ENCODE measurements at regions not wholly inside any gene's neighbourhood (a gene's known extent, or its start where the extent isn't known, plus 50 kb on each side); places are given as distances from the start of the nearest gene placed in this dataset.

GRCh38 chr1:193367863-193368262 lies 181.4 kb upstream of the B3GALT2 start:
- Histone ChIP-seq H3K4me1 (ENCODE audit: insufficient read depth, low read length) (no peaks in the 10 kb centered on the region), H3K9ac (ENCODE audit: low read length) (no peak overlapping the region), H3K4me3 (ENCODE audit: low read depth in 1 of 2, low read length in 2 of 2) (no peak overlapping the region), H3K27ac (ENCODE audit: low read depth, low read length) (no peak overlapping the region), H3K9me3 (ENCODE audit: low read length) (no peaks in the 10 kb centered on the region), H3K27me3 (ENCODE audit: control insufficient read depth in 1 of 2, insufficient read depth in 2 of 2, low read length in 2 of 2) (no peaks in the 10 kb centered on the region), H3K36me3 (ENCODE audit: insufficient read depth, low read length) (no peaks in the 10 kb centered on the region)

- H3K36me3 ChIP-seq (ENCODE audit: insufficient read depth, low read length), result no peaks in the 10 kb centered on the region
- H3K27me3 ChIP-seq (ENCODE audit: control insufficient read depth in 1 of 2, insufficient read depth in 2 of 2, low read length in 2 of 2), result no peaks in the 10 kb centered on the region
- H3K9me3 ChIP-seq (ENCODE audit: low read length), result no peaks in the 10 kb centered on the region
- no peak overlapping the region for H3K27ac ChIP-seq (ENCODE audit: low read depth, low read length)
- no peak overlapping the region for H3K9ac ChIP-seq (ENCODE audit: low read length)
- H3K4me1 ChIP-seq (ENCODE audit: insufficient read depth, low read length), result no peaks in the 10 kb centered on the region
- H3K4me3 ChIP-seq (ENCODE audit: low read depth in 1 of 2, low read length in 2 of 2), result no peak overlapping the region
Observed at GRCh38 chr1:193366764-193367507, 180.5 kb upstream of the B3GALT2 start.

- Histone ChIP-seq H3K9ac (ENCODE audit: low read length) (no peak overlapping the region), H3K9me3 (ENCODE audit: low read length) (no peaks in the 10 kb centered on the region), H3K4me3 (ENCODE audit: low read depth in 1 of 2, low read length in 2 of 2) (no peak overlapping the region), H3K27ac (ENCODE audit: low read depth, low read length) (no peak overlapping the region), H3K4me1 (ENCODE audit: insufficient read depth, low read length) (no peaks in the 10 kb centered on the region), H3K27me3 (ENCODE audit: control insufficient read depth in 1 of 2, insufficient read depth in 2 of 2, low read length in 2 of 2) (no peaks in the 10 kb centered on the region), H3K36me3 (ENCODE audit: insufficient read depth, low read length) (no peaks in the 10 kb centered on the region)
Observed at GRCh38 chr1:193365966-193366365, 179.6 kb upstream of the B3GALT2 start.

GRCh38 chr1:193359631-193360030 lies 173.2 kb upstream of the B3GALT2 start:
- Histone ChIP-seq H3K9ac (ENCODE audit: low read length) (no peak overlapping the region), H3K4me1 (ENCODE audit: insufficient read depth, low read length) (no peaks in the 10 kb centered on the region), H3K36me3 (ENCODE audit: insufficient read depth, low read length) (no peaks in the 10 kb centered on the region), H3K4me3 (ENCODE audit: low read depth in 1 of 2, low read length in 2 of 2) (no peak overlapping the region), H3K27me3 (ENCODE audit: control insufficient read depth in 1 of 2, insufficient read depth in 2 of 2, low read length in 2 of 2) (no peaks in the 10 kb centered on the region), H3K27ac (ENCODE audit: low read depth, low read length) (no peak overlapping the region), H3K9me3 (ENCODE audit: low read length) (no peaks in the 10 kb centered on the region)

GRCh38 chr1:193358419-193358818 lies 172.0 kb upstream of the B3GALT2 start:
- Histone ChIP-seq H3K4me3 (ENCODE audit: low read depth in 1 of 2, low read length in 2 of 2) (no peak overlapping the region), H3K27ac (ENCODE audit: low read depth, low read length) (no peak overlapping the region), H3K9ac (ENCODE audit: low read length) (no peak overlapping the region), H3K27me3 (ENCODE audit: control insufficient read depth in 1 of 2, insufficient read depth in 2 of 2, low read length in 2 of 2) (no peaks in the 10 kb centered on the region), H3K36me3 (ENCODE audit: insufficient read depth, low read length) (no peaks in the 10 kb centered on the region), H3K4me1 (ENCODE audit: insufficient read depth, low read length) (no peaks in the 10 kb centered on the region), H3K9me3 (ENCODE audit: low read length) (no peaks in the 10 kb centered on the region)

GRCh38 chr1:193356249-193356648 lies 169.8 kb upstream of the B3GALT2 start:
- Histone ChIP-seq H3K4me3 (ENCODE audit: low read depth in 1 of 2, low read length in 2 of 2) (no peak overlapping the region), H3K27ac (ENCODE audit: low read depth, low read length) (no peak overlapping the region), H3K9me3 (ENCODE audit: low read length) (no peaks in the 10 kb centered on the region), H3K4me1 (ENCODE audit: insufficient read depth, low read length) (no peaks in the 10 kb centered on the region), H3K27me3 (ENCODE audit: control insufficient read depth in 1 of 2, insufficient read depth in 2 of 2, low read length in 2 of 2) (no peaks in the 10 kb centered on the region), H3K36me3 (ENCODE audit: insufficient read depth, low read length) (no peaks in the 10 kb centered on the region), H3K9ac (ENCODE audit: low read length) (no peak overlapping the region)

- Histone ChIP-seq H3K4me3 (ENCODE audit: low read depth in 1 of 2, low read length in 2 of 2) (no peak overlapping the region), H3K9me3 (ENCODE audit: low read length) (no peaks in the 10 kb centered on the region), H3K27me3 (ENCODE audit: control insufficient read depth in 1 of 2, insufficient read depth in 2 of 2, low read length in 2 of 2) (no peaks in the 10 kb centered on the region), H3K27ac (ENCODE audit: low read depth, low read length) (no peak overlapping the region), H3K36me3 (ENCODE audit: insufficient read depth, low read length) (no peaks in the 10 kb centered on the region), H3K4me1 (ENCODE audit: insufficient read depth, low read length) (no peaks in the 10 kb centered on the region), H3K9ac (ENCODE audit: low read length) (no peak overlapping the region)
Observed at GRCh38 chr1:193355626-193356025, 169.2 kb upstream of the B3GALT2 start.

GRCh38 chr1:193355178-193355577 lies 168.8 kb upstream of the B3GALT2 start:
- Histone ChIP-seq H3K4me1 (ENCODE audit: insufficient read depth, low read length) (no peaks in the 10 kb centered on the region), H3K36me3 (ENCODE audit: insufficient read depth, low read length) (no peaks in the 10 kb centered on the region), H3K4me3 (ENCODE audit: low read depth in 1 of 2, low read length in 2 of 2) (no peak overlapping the region), H3K9me3 (ENCODE audit: low read length) (no peaks in the 10 kb centered on the region), H3K27me3 (ENCODE audit: control insufficient read depth in 1 of 2, insufficient read depth in 2 of 2, low read length in 2 of 2) (no peaks in the 10 kb centered on the region), H3K27ac (ENCODE audit: low read depth, low read length) (no peak overlapping the region), H3K9ac (ENCODE audit: low read length) (no peak overlapping the region)

- no peaks in the 10 kb centered on the region for H3K9me3 ChIP-seq (ENCODE audit: low read length)
- H3K4me3 ChIP-seq (ENCODE audit: low read depth in 1 of 2, low read length in 2 of 2), result no peak overlapping the region
- H3K36me3 ChIP-seq (ENCODE audit: insufficient read depth, low read length), result no peaks in the 10 kb centered on the region
- H3K27me3 ChIP-seq (ENCODE audit: control insufficient read depth in 1 of 2, insufficient read depth in 2 of 2, low read length in 2 of 2), result no peaks in the 10 kb centered on the region
- H3K9ac ChIP-seq (ENCODE audit: low read length), result no peak overlapping the region
- H3K27ac ChIP-seq (ENCODE audit: low read depth, low read length), result no peak overlapping the region
- H3K4me1 ChIP-seq (ENCODE audit: insufficient read depth, low read length), result no peaks in the 10 kb centered on the region
Observed at GRCh38 chr1:193348769-193349535, 162.5 kb upstream of the B3GALT2 start.

GRCh38 chr1:193348091-193348768 lies 161.8 kb upstream of the B3GALT2 start:
- Histone ChIP-seq H3K9me3 (ENCODE audit: low read length) (no peaks in the 10 kb centered on the region), H3K36me3 (ENCODE audit: insufficient read depth, low read length) (no peaks in the 10 kb centered on the region), H3K27ac (ENCODE audit: low read depth, low read length) (no peak overlapping the region), H3K27me3 (ENCODE audit: control insufficient read depth in 1 of 2, insufficient read depth in 2 of 2, low read length in 2 of 2) (no peaks in the 10 kb centered on the region), H3K4me3 (ENCODE audit: low read depth in 1 of 2, low read length in 2 of 2) (no peak overlapping the region), H3K4me1 (ENCODE audit: insufficient read depth, low read length) (no peaks in the 10 kb centered on the region), H3K9ac (ENCODE audit: low read length) (no peak overlapping the region)

- no peaks in the 10 kb centered on the region for H3K27me3 ChIP-seq (ENCODE audit: control insufficient read depth in 1 of 2, insufficient read depth in 2 of 2, low read length in 2 of 2)
- H3K27ac ChIP-seq (ENCODE audit: low read depth, low read length), result no peak overlapping the region
- H3K9me3 ChIP-seq (ENCODE audit: low read length), result no peaks in the 10 kb centered on the region
- no peaks in the 10 kb centered on the region for H3K36me3 ChIP-seq (ENCODE audit: insufficient read depth, low read length)
- H3K4me1 ChIP-seq (ENCODE audit: insufficient read depth, low read length), result peaks cover 4% of the 10 kb centered on the region
- no peak overlapping the region for H3K4me3 ChIP-seq (ENCODE audit: low read depth in 1 of 2, low read length in 2 of 2)
- no peak overlapping the region for H3K9ac ChIP-seq (ENCODE audit: low read length)
Observed at GRCh38 chr1:193346085-193346484, 159.7 kb upstream of the B3GALT2 start.

All from muscle layer of colon (tissue), 2 donors.